Ascending aorta (tissue), 2 donors: ENCODE measurements at regions not wholly inside any gene's neighbourhood (a gene's known extent, or its start where the extent isn't known, plus 50 kb on each side); places are given as distances from the start of the nearest gene placed in this dataset.
A peak's percentile ranks its signal among the peaks of the same experiment; 100 is the strongest.

Source experiments
- DNase-seq, 2 donors: peaks; one replicate each; pipeline ENCODE4 v3.0.0-alpha.2; 2019; ENCODE audit warnings: low spot score in 2 of 2
- H3K27ac ChIP-seq, 2 donors: fragments of 200-600 bp; sonication (generic); one replicate each; pipeline ENCODE4 v1.5.1; 2016 to 2017; ENCODE audit warnings: mild to moderate bottlenecking in 1 of 2
- H3K27me3 ChIP-seq: fragments of 200-600 bp; sonication (generic); one replicate; pipeline ENCODE4 v1.5.1; 2017
- H3K36me3 ChIP-seq, 2 donors: fragments of 200-600 bp; sonication (generic); one replicate each; pipeline ENCODE4 v1.5.1; 2016
- H3K4me1 ChIP-seq, 2 donors: fragments of 200-600 bp; sonication (generic); one replicate each; pipeline ENCODE4 v1.5.1; 2016 to 2017; ENCODE audit warnings: mild to moderate bottlenecking in 1 of 2
- H3K4me3 ChIP-seq, 2 donors: fragments of 200-600 bp; sonication (generic); one replicate each; pipeline ENCODE4 v1.5.1; 2016 to 2017; ENCODE audit warnings: mild to moderate bottlenecking in 1 of 2
- H3K9me3 ChIP-seq, 2 donors: fragments of 200-600 bp; sonication (generic); one replicate each; pipeline ENCODE4 v1.5.1; 2016
- intact Hi-C: fragments of 100-400 bp; cut with DNase I; formaldehyde crosslinking; loops from one replicate; pipeline ENCODE4 v1.15.1; 2023
- TF ChIP-seq, protein P1 (sequence below), 3 experiments: fragments of 200-600 bp in 2 of 3; fragments of 450-650 bp in 1 of 3; sonication (generic) in 2 of 3; IDR thresholded peaks; one replicate each; pipeline ENCODE4 v1.5.1; 2016 to 2019; ENCODE audit warnings: antibody characterized with exemption in 3 of 3, mild to moderate bottlenecking in 1 of 3, moderate library complexity in 1 of 3

GRCh38 chr12:19945559-19946435 is 422.5 kb upstream of the PDE3A start:
- Histone ChIP-seq H3K36me3 (no peaks in the 10 kb centered on the region), H3K27ac (peak overlapping the region; percentile 65 to 73), H3K4me3 (peak overlapping the region in 1 of 2 donors; percentile 17), H3K9me3 (no peaks in the 10 kb centered on the region), H3K27me3 (no peaks in the 10 kb centered on the region), H3K4me1 (peaks cover 0 to 6% of the 10 kb centered on the region in 2 donors)
- intact Hi-C loops: no loop called here
- TF ChIP-seq, protein P1, sequence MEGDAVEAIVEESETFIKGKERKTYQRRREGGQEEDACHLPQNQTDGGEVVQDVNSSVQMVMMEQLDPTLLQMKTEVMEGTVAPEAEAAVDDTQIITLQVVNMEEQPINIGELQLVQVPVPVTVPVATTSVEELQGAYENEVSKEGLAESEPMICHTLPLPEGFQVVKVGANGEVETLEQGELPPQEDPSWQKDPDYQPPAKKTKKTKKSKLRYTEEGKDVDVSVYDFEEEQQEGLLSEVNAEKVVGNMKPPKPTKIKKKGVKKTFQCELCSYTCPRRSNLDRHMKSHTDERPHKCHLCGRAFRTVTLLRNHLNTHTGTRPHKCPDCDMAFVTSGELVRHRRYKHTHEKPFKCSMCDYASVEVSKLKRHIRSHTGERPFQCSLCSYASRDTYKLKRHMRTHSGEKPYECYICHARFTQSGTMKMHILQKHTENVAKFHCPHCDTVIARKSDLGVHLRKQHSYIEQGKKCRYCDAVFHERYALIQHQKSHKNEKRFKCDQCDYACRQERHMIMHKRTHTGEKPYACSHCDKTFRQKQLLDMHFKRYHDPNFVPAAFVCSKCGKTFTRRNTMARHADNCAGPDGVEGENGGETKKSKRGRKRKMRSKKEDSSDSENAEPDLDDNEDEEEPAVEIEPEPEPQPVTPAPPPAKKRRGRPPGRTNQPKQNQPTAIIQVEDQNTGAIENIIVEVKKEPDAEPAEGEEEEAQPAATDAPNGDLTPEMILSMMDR (IDR thresholded peaks at IDR 0.05): no peak
- DNase-seq: no peak

GRCh38 chr12:19946550-19946949 is 421.8 kb upstream of the PDE3A start:
- DNase-seq: peak in 1 of 2 donors; percentile 81
- peak overlapping the region; percentile 65 to 73 for H3K27ac ChIP-seq
- H3K36me3 ChIP-seq: no peaks in the 10 kb centered on the region
- H3K27me3 ChIP-seq: no peaks in the 10 kb centered on the region
- H3K4me1 ChIP-seq: peaks cover 0 to 6% of the 10 kb centered on the region in 2 donors
- TF ChIP-seq, protein P1 (IDR thresholded peaks at IDR 0.05): no peak
- intact Hi-C loops: no loop called here
- H3K4me3 ChIP-seq: peak overlapping the region in 1 of 2 donors; percentile 17
- H3K9me3 ChIP-seq: no peaks in the 10 kb centered on the region

DNA sequence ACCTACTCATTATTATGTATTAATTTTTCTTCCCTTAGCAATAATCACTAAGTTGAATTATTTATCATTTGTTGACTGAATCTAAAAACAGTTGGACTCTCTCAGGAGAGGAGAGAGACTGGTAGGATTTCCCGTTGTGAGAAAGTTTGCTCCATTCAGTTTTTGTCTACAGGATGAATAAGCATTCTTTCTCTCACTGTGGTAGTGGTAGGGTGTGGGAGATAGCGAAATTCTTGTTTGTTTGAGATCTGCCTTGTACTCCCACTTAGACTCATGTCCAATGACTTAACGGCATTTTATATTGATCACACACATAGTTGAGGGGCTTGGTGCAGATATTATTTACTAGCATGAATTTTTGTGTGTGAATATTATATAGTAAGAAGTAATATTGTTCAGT is 421.0 kb upstream of the PDE3A start:
- intact Hi-C loops: no loop called here
- no peaks in the 10 kb centered on the region for H3K27me3 ChIP-seq
- H3K27ac ChIP-seq: peak overlapping the region; percentile 65 to 73

GRCh38 chr12:19951664-19952063 is 416.7 kb upstream of the PDE3A start:
- TF ChIP-seq, protein P1 (IDR thresholded peaks at IDR 0.05): no peak
- intact Hi-C loops: no loop called here
- H3K36me3 ChIP-seq: no peaks in the 10 kb centered on the region

More for the DNA sequence above, 421.0 kb upstream of the PDE3A start:
- no peak for DNase-seq
- Histone ChIP-seq H3K4me3 (no peak overlapping the region), H3K9me3 (no peaks in the 10 kb centered on the region), H3K36me3 (no peaks in the 10 kb centered on the region), H3K4me1 (peaks cover 0 to 6% of the 10 kb centered on the region in 2 donors)
- TF ChIP-seq, protein P1 (IDR thresholded peaks at IDR 0.05): no peak

DNA sequence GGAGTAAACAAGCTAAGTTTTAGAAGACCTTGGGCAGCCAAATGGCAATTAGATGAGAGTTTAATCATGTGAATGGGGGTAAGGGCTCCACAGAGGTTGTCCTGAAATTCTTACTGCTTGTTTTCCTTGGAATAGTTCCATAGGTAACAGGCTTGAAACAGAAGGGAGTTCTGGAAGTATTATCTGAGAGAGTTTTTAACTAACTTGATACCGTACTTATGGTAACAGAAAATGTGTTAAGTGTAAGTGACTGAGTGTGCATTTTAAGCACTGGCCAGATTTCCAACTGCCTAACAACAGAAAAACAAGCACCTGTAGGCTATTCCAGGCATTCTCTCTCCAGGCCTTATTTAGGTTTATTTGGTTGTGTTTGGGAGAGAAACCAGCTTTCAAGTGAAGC is 414.6 kb upstream of the PDE3A start:
- Histone ChIP-seq H3K27ac (no peak overlapping the region), H3K9me3 (no peaks in the 10 kb centered on the region), H3K4me3 (no peak overlapping the region), H3K27me3 (no peaks in the 10 kb centered on the region), H3K4me1 (no peaks in the 10 kb centered on the region), H3K36me3 (no peaks in the 10 kb centered on the region)
- DNase-seq: no peak
- TF ChIP-seq, protein P1 (IDR thresholded peaks at IDR 0.05): no peak
- intact Hi-C loops: no loop called here

More at GRCh38 chr12:19951664-19952063, 416.7 kb upstream of the PDE3A start:
- Histone ChIP-seq H3K9me3 (no peaks in the 10 kb centered on the region), H3K4me3 (no peak overlapping the region), H3K27ac (peak overlapping the region in 1 of 2 donors; percentile 38), H3K4me1 (no peaks in the 10 kb centered on the region), H3K27me3 (no peaks in the 10 kb centered on the region)
- DNase-seq: no peak
